MM.1S (cell line): ENCODE measurements at regions not wholly inside any gene's neighbourhood (a gene's known extent, or its start where the extent isn't known, plus 50 kb on each side); places are given as distances from the start of the nearest gene placed in this dataset.

Experiments used
- EZH2 ChIP-seq: fragments of 300-600 bp; sonication (generic); optimal IDR thresholded peaks from 2 replicates; pipeline ENCODE3; 2017; ENCODE audit warnings: low read depth, mild to moderate bottlenecking, antibody characterized with exemption, low read length, mixed read lengths
- EZH2phosphoT487 ChIP-seq: fragments of 300-600 bp; sonication (generic); IDR thresholded peaks from 2 replicates; pipeline ENCODE4 v1.6.1; 2018; ENCODE audit warnings: antibody characterized with exemption, low read length
- TF ChIP-seq, protein P1 (sequence below): fragments of 300-600 bp; sonication (generic); IDR thresholded peaks from 2 replicates; pipeline ENCODE4 v1.5.1; 2016; ENCODE audit warnings: antibody characterized with exemption, low read length, mixed read lengths

DNA sequence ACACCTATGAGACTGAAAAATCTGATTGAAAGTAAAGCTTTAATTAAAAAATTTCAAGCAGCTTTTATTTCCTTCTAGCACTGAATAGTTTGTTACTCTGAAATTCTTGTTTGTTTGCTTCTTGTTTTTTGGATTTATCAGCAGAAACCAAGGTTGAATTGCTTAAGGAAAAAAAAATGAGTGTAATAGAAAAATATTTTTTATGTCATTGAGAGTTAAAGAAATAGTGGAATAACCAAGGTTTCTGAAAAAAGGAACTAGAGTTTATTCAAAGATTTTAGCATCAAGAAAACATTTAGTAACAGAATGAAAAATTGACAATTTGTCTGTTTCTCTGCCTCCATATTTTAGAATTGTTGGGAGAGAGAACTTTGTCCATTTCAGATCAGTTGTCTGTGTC, 1852.2 kb downstream of the PCDH7 start:
- TF ChIP-seq, protein P1, sequence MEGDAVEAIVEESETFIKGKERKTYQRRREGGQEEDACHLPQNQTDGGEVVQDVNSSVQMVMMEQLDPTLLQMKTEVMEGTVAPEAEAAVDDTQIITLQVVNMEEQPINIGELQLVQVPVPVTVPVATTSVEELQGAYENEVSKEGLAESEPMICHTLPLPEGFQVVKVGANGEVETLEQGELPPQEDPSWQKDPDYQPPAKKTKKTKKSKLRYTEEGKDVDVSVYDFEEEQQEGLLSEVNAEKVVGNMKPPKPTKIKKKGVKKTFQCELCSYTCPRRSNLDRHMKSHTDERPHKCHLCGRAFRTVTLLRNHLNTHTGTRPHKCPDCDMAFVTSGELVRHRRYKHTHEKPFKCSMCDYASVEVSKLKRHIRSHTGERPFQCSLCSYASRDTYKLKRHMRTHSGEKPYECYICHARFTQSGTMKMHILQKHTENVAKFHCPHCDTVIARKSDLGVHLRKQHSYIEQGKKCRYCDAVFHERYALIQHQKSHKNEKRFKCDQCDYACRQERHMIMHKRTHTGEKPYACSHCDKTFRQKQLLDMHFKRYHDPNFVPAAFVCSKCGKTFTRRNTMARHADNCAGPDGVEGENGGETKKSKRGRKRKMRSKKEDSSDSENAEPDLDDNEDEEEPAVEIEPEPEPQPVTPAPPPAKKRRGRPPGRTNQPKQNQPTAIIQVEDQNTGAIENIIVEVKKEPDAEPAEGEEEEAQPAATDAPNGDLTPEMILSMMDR, result no peak
- TF ChIP-seq EZH2 (no peak), EZH2phosphoT487 (no peak)
